Aorta (tissue), 5 donors: ENCODE measurements at regions not wholly inside any gene's neighbourhood (a gene's known extent, or its start where the extent isn't known, plus 50 kb on each side); places are given as distances from the start of the nearest gene placed in this dataset.

ENCODE experiments used
- ATAC-seq: fragments of 200-7000 bp; cut with Tn5 transposase; one replicate; pipeline ENCODE4 v1.9.1; 2022; ENCODE audit warnings: moderate library complexity; ENCODE audit not compliant: low FRiP score
- DNase-seq, 2 donors: peaks; one replicate each; pipeline ENCODE4 v3.0.0-alpha.2; 2020
- H3K27ac ChIP-seq, 2 donors: one replicate each; pipeline ENCODE4 v1.5.1; 2013; ENCODE audit warnings: low read length in 2 of 2, mild to moderate bottlenecking in 2 of 2, moderate library complexity in 2 of 2, control low read depth in 1 of 2, inconsistent platforms in 1 of 2, low read depth in 1 of 2
- H3K27me3 ChIP-seq, 2 donors: one replicate each; pipeline ENCODE4 v1.6.1; 2013; ENCODE audit warnings: control low read depth in 1 of 2, low read length in 1 of 2, mild to moderate bottlenecking in 1 of 2, moderate library complexity in 1 of 2; ENCODE audit not compliant: insufficient read depth in 2 of 2, control insufficient read depth in 1 of 2
- H3K36me3 ChIP-seq, 2 donors: one replicate each; pipeline ENCODE4 v1.6.1; 2013; ENCODE audit warnings: control low read depth in 1 of 2, low read length in 1 of 2, mild to moderate bottlenecking in 1 of 2; ENCODE audit not compliant: insufficient read depth in 2 of 2, control insufficient read depth in 1 of 2
- H3K4me1 ChIP-seq, 2 donors: one replicate each; pipeline ENCODE4 v1.6.1; 2013; ENCODE audit warnings: low read length in 2 of 2, control low read depth in 1 of 2, mild to moderate bottlenecking in 1 of 2, moderate library complexity in 1 of 2; ENCODE audit not compliant: insufficient read depth in 2 of 2, control insufficient read depth in 1 of 2
- H3K4me3 ChIP-seq, 2 donors: one replicate each; pipeline ENCODE4 v1.5.1; 2013; ENCODE audit warnings: low read length in 2 of 2, control low read depth in 1 of 2, mild to moderate bottlenecking in 1 of 2
- H3K9me3 ChIP-seq: one replicate; pipeline ENCODE4 v1.6.1; 2013; ENCODE audit warnings: mild to moderate bottlenecking, low read length; ENCODE audit not compliant: control insufficient read depth
- WGBS, 2 donors: extraction: QIAGEN DNeasy Blood & Tissue Kit; methylation state at CpG; one replicate each; pipeline ENCODE4 v1.1.7; 2013; 5-methylcytosine and 5-hydroxymethylcytosine counted together
- intact Hi-C, 2 donors: fragments of 100-400 bp; cut with DNase I; formaldehyde crosslinking; loops; one replicate each; pipeline versions ENCODE4 v1.14.2 to v1.15.0; 2022
- donor health status: healthy with polysubstance abuse.
- donor health status: Bipolar disorder and iron deficiency.
- donor health status: DM: no; HTN: no; CAD: no.
- donor health status: DM: no; HTN: no; CAD: no.
- donor health status: DM: yes; HTN: yes; CAD: no.

- intact Hi-C loops, result no loop called here
- ATAC-seq, result no peak
These were observed 286.0 kb downstream of the PLA2G4A start for GRCh38 chr1:187114792-187115191.

DNA sequence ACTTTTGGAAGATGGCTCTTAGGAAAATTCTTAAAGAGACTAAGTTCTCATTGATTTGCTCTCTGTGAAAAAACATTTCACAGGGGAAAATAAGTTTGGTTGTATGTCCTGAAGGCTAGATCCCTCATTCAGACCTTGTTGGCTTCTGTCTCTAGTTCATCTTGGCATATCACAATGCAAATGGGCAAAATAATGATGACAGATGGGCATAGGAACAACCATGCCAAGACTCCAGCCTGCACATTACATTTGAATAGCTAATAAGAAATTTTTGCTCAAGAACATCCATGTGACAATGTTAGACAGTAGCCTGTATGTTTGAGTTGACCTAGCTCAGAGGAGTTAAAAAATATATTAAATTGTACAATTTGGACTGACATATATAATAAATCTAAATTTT, 292.9 kb downstream of the PLA2G4A start:
- DNase-seq (no peak), ATAC-seq (no peak)
- Histone ChIP-seq H3K9me3 (peaks cover 2% of the 10 kb centered on the region), H3K27me3 (no peaks in the 10 kb centered on the region), H3K27ac (no peak overlapping the region), H3K4me1 (no peaks in the 10 kb centered on the region), H3K36me3 (no peaks in the 10 kb centered on the region), H3K4me3 (no peak overlapping the region)
- intact Hi-C loops, result no loop called here

More at GRCh38 chr1:187114792-187115191, 286.0 kb downstream of the PLA2G4A start:
- Histone ChIP-seq H3K36me3 (no peaks in the 10 kb centered on the region), H3K27me3 (no peaks in the 10 kb centered on the region), H3K9me3 (no peaks in the 10 kb centered on the region), H3K27ac (no peak overlapping the region), H3K4me1 (no peaks in the 10 kb centered on the region), H3K4me3 (no peak overlapping the region)
- no peak for DNase-seq

GRCh38 chr1:187122566-187122965, 293.8 kb downstream of the PLA2G4A start:
- DNase-seq (no peak), ATAC-seq (no peak)
- Histone ChIP-seq H3K9me3 (peaks cover 2% of the 10 kb centered on the region), H3K27me3 (no peaks in the 10 kb centered on the region), H3K36me3 (no peaks in the 10 kb centered on the region), H3K27ac (no peak overlapping the region), H3K4me3 (no peak overlapping the region), H3K4me1 (no peaks in the 10 kb centered on the region)
- WGBS, 2 donors, result 94 to 95% methylated on average over 2 of the region's 2 CpGs
- intact Hi-C loops, result no loop called here

- 0 to 33% methylated on average over 1 of the region's 1 CpG for WGBS, 2 donors
- H3K4me1 ChIP-seq, result no peaks in the 10 kb centered on the region
- ATAC-seq (no peak), DNase-seq (no peak)
- peaks cover 2% of the 10 kb centered on the region for H3K9me3 ChIP-seq
- no peak overlapping the region for H3K27ac ChIP-seq
- no peaks in the 10 kb centered on the region for H3K27me3 ChIP-seq
- H3K4me3 ChIP-seq, result no peak overlapping the region
- H3K36me3 ChIP-seq, result no peaks in the 10 kb centered on the region
- intact Hi-C loops, result no loop called here
These were observed 300.4 kb downstream of the PLA2G4A start for GRCh38 chr1:187129132-187129531.

GRCh38 chr1:187143783-187144182, 315.0 kb downstream of the PLA2G4A start:
- Histone ChIP-seq H3K4me1 (no peaks in the 10 kb centered on the region), H3K9me3 (no peaks in the 10 kb centered on the region), H3K36me3 (no peaks in the 10 kb centered on the region), H3K4me3 (no peak overlapping the region), H3K27ac (no peak overlapping the region), H3K27me3 (no peaks in the 10 kb centered on the region)
- intact Hi-C loops, result no loop called here
- DNase-seq (no peak), ATAC-seq (no peak)

GRCh38 chr1:187146388-187146787, 317.6 kb downstream of the PLA2G4A start:
- intact Hi-C loops, result no loop called here
- Histone ChIP-seq H3K27me3 (no peaks in the 10 kb centered on the region), H3K27ac (no peak overlapping the region), H3K36me3 (no peaks in the 10 kb centered on the region), H3K4me3 (no peak overlapping the region), H3K4me1 (no peaks in the 10 kb centered on the region), H3K9me3 (no peaks in the 10 kb centered on the region)
- 4 to 48% methylated on average over 1 of the region's 1 CpG for WGBS, 2 donors
- DNase-seq (no peak), ATAC-seq (no peak)

DNA sequence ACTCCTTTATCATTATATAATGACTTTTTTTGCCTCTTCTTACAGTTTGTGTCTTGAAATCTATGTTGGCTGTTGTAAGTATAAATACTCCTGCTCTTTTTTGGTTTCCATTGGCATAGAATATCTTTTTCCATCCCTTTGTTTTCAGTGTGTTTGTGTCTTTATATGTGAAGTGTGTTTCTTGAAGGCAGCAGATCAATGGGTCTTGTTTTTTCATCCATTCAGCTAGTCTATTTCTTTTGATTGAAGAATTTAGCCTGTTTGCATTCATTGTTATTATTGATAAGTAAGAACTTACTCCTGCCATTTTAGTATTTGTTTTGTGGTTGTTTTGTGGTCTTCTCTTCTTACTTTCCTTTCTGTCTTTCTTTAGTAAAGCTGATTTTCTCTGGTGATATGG, 322.8 kb downstream of the PLA2G4A start:
- Histone ChIP-seq H3K4me1 (no peaks in the 10 kb centered on the region), H3K4me3 (no peak overlapping the region), H3K27me3 (no peaks in the 10 kb centered on the region), H3K27ac (no peak overlapping the region), H3K36me3 (no peaks in the 10 kb centered on the region), H3K9me3 (peaks cover 3% of the 10 kb centered on the region)
- no peak for DNase-seq
- intact Hi-C loops, result no loop called here
- ATAC-seq, result no peak

- no peaks in the 10 kb centered on the region for H3K27me3 ChIP-seq
- DNase-seq (no peak), ATAC-seq (no peak)
- WGBS, 2 donors, result 0 to 50% methylated on average over 1 of the region's 1 CpG
- H3K36me3 ChIP-seq, result no peaks in the 10 kb centered on the region
- peaks cover 3% of the 10 kb centered on the region for H3K9me3 ChIP-seq
- H3K27ac ChIP-seq, result no peak overlapping the region
- intact Hi-C loops, result no loop called here
- no peak overlapping the region for H3K4me3 ChIP-seq
- H3K4me1 ChIP-seq, result no peaks in the 10 kb centered on the region
These were observed 324.3 kb downstream of the PLA2G4A start for GRCh38 chr1:187153047-187153446.

DNA sequence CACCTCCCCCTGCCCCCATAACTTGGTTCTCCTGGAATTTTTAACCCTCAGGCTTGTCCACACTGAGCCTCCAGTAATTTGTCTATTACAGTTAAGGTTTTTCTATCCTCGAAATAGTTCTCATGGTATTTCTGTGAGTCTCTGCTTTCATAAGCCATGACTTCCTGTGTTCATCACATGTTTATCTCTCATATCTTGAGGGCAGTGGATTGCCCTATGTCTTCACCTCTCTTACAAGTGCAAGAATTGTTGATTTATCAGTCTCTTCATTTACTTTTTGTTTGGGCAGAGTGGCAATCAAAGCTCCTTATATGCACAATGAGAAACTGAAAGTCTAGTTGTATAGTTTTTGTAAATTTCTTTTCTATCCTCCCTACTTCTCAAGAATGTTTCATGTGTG, 328.4 kb downstream of the PLA2G4A start:
- intact Hi-C loops, result no loop called here
- no peak overlapping the region for H3K4me3 ChIP-seq
- WGBS, 2 donors, result 8 to 12% methylated on average over 1 of the region's 1 CpG

GRCh38 chr1:187157552-187157951, 328.8 kb downstream of the PLA2G4A start:
- no peak overlapping the region for H3K4me3 ChIP-seq
- ATAC-seq (no peak), DNase-seq (no peak)
- H3K27ac ChIP-seq, result no peak overlapping the region
- WGBS, 2 donors, result 60 to 71% methylated on average over 2 of the region's 2 CpGs
- H3K36me3 ChIP-seq, result no peaks in the 10 kb centered on the region
- H3K27me3 ChIP-seq, result no peaks in the 10 kb centered on the region
- intact Hi-C loops, result no loop called here
- peaks cover 3% of the 10 kb centered on the region for H3K9me3 ChIP-seq
- no peaks in the 10 kb centered on the region for H3K4me1 ChIP-seq

More for the DNA sequence above, 328.4 kb downstream of the PLA2G4A start:
- Histone ChIP-seq H3K27me3 (no peaks in the 10 kb centered on the region), H3K9me3 (peaks cover 3% of the 10 kb centered on the region), H3K27ac (no peak overlapping the region), H3K36me3 (no peaks in the 10 kb centered on the region), H3K4me1 (no peaks in the 10 kb centered on the region)
- DNase-seq (no peak), ATAC-seq (no peak)
